ENCODE measurements at regions not wholly inside any gene's neighbourhood (a gene's known extent, or its start where the extent isn't known, plus 50 kb on each side); places are given as distances from the start of the nearest gene placed in this dataset.
"Not testable (repeated sequence)": the region's sequence is repeated elsewhere in the genome, so short reads cannot be mapped to it uniquely, and the experiment has no call there.

- Mint-ChIP-seq H3K27me3 (peaks cover 52% of the 10 kb centered on the region), H3K4me3 (no peak overlapping the region)
Observed at GRCh38 chr2:238603596-238603995, 176.9 kb downstream of the ASB1 start.

DNA sequence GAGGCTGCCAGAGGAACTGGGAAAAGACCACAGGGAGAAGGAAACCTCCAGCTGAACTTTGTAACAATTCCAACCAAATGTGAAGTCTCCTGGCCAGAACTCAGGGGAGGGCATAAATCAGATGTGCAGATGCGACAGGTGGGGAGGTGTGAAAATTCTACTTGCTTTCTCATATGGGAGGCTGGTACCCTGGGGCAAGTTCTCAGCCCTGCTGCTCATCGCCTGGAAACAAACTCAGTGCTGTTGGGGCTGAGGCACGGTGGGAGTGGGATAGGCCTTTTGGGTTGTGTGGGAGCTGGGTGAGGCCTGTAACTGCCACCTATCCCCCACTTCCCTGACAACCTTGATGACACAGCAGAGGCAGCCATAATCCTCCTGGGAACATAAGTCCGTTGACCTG lies 179.6 kb downstream of the ASB1 start:
- Mint-ChIP-seq H3K4me3 (no peak overlapping the region), H3K27me3 (peaks cover 36% of the 10 kb centered on the region), H3K27ac (no peak overlapping the region), H3K9me3 (peaks cover 30% of the 10 kb centered on the region), H3K36me3 (ENCODE audit: low read depth) (no peaks in the 10 kb centered on the region), H3K4me1 (ENCODE audit: low read depth) (no peaks in the 10 kb centered on the region)
- DNase-seq = no peak

More at GRCh38 chr2:238603596-238603995, 176.9 kb downstream of the ASB1 start:
- H3K27ac Mint-ChIP-seq = no peak overlapping the region
- DNase-seq = no peak
- no peaks in the 10 kb centered on the region for H3K4me1 Mint-ChIP-seq (ENCODE audit: low read depth)
- no peaks in the 10 kb centered on the region for H3K36me3 Mint-ChIP-seq (ENCODE audit: low read depth)
- peaks cover 23% of the 10 kb centered on the region for H3K9me3 Mint-ChIP-seq

GRCh38 chr2:238613610-238614009 lies 186.9 kb downstream of the ASB1 start:
- H3K4me3 Mint-ChIP-seq = no peak overlapping the region
- H3K36me3 Mint-ChIP-seq (ENCODE audit: low read depth) = no peaks in the 10 kb centered on the region
- no peak for DNase-seq
- no peaks in the 10 kb centered on the region for H3K4me1 Mint-ChIP-seq (ENCODE audit: low read depth)
- no peak overlapping the region for H3K27ac Mint-ChIP-seq
- peaks cover 9% of the 10 kb centered on the region for H3K9me3 Mint-ChIP-seq
- H3K27me3 Mint-ChIP-seq = peaks cover 15% of the 10 kb centered on the region

- Mint-ChIP-seq H3K36me3 (ENCODE audit: low read depth) (no peaks in the 10 kb centered on the region), H3K9me3 (peaks cover 9% of the 10 kb centered on the region), H3K27ac (no peak overlapping the region), H3K4me1 (ENCODE audit: low read depth) (no peaks in the 10 kb centered on the region), H3K27me3 (peaks cover 18% of the 10 kb centered on the region), H3K4me3 (no peak overlapping the region)
- DNase-seq = no peak
Observed at GRCh38 chr2:238614376-238614775, 187.6 kb downstream of the ASB1 start.

GRCh38 chr2:238615187-238615586 lies 188.5 kb downstream of the ASB1 start:
- Mint-ChIP-seq H3K4me3 (no peak overlapping the region), H3K9me3 (peaks cover 7% of the 10 kb centered on the region), H3K4me1 (ENCODE audit: low read depth) (no peaks in the 10 kb centered on the region), H3K36me3 (ENCODE audit: low read depth) (no peaks in the 10 kb centered on the region), H3K27me3 (peaks cover 21% of the 10 kb centered on the region), H3K27ac (no peak overlapping the region)
- DNase-seq = no peak

DNA sequence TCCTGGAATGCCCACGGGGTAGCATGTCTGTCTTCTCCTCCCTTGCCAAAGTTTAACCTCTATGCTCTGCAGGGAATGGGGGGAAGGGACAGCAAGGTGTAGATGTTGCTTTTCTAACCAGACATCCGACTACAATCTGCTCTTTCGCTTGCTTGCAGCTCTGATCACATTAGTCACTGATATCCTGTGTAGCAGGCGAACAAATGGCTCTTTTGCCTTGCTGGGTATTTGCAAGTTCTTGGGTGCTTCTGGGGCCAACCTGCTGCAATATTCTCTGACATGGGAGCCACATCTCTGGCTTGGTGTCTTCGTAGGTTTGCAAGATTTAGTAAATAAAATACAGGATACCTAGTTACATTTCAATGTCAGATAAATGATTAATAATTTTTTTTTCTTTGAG lies 190.0 kb downstream of the ASB1 start:
- Mint-ChIP-seq H3K27me3 (peaks cover 29% of the 10 kb centered on the region), H3K4me1 (ENCODE audit: low read depth) (no peaks in the 10 kb centered on the region), H3K27ac (no peak overlapping the region), H3K4me3 (no peak overlapping the region), H3K9me3 (no peaks in the 10 kb centered on the region), H3K36me3 (ENCODE audit: low read depth) (no peaks in the 10 kb centered on the region)
- DNase-seq = no peak

DNA sequence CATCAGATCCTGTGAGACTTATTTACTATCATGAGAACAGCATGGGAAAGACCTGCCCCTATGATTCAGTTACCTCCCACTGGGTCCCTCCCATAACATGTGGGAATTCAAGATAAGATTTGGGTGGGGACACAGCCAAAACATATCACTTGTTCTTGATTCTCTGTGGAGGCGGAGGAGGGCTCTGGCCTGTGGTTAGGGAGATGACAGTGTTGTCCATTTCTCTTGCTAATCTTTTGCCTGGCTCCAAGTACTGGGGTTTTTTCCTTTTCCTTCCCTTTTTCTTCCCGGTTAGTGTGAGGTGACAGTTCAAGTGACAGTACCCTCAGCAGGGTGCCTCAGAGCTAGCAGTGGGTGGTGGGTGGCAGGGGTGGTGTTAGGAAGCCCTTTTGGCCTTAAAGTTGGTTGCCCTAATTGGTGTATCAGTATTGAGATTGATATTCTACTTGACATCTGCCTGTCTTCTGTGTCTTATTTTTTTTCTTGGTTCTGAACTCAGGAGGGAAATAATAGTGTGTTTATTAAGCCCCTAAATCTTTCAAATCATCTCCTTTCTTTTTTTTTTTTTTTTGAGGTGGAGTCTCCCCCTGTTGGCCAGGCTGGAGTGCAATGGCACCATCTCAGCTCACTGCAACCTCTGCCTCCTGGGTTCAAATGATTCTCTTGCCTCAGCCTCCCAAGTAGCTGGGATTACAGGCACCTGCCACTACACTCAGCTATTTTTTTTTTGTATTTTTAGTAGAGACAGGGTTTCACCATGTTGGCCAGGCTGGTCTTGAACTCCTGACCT lies 192.0 kb downstream of the ASB1 start:
- H3K27me3 Mint-ChIP-seq = peaks cover 33% of the 10 kb centered on the region
- not testable (repeated sequence) for H3K27ac Mint-ChIP-seq; DNase-seq; H3K4me3 Mint-ChIP-seq; H3K36me3 Mint-ChIP-seq (ENCODE audit: low read depth); H3K4me1 Mint-ChIP-seq (ENCODE audit: low read depth); H3K9me3 Mint-ChIP-seq

DNA sequence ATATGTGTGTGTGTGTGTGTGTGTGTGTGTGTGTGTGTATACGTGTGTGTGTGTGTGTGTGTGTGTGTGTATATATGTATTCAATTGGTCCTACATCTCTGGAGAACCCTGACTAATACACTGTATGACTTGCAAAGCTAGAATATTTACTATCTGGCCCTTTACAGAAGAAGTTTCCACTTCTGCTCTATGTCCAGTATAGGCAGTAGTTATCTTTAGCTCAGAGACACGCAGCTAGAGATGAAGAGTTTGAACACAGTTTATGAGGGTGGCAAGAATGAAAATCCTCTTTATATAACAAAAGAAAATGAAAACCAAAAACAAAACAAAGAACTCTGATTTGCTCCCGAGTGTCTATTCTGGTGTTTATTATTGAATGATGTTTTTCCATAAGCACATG lies 201.2 kb downstream of the ASB1 start:
- Mint-ChIP-seq H3K4me1 (ENCODE audit: low read depth) (no peaks in the 10 kb centered on the region), H3K4me3 (no peak overlapping the region), H3K36me3 (ENCODE audit: low read depth) (no peaks in the 10 kb centered on the region), H3K27ac (no peak overlapping the region), H3K9me3 (no peaks in the 10 kb centered on the region), H3K27me3 (peaks cover 17% of the 10 kb centered on the region)
- DNase-seq = no peak

DNA sequence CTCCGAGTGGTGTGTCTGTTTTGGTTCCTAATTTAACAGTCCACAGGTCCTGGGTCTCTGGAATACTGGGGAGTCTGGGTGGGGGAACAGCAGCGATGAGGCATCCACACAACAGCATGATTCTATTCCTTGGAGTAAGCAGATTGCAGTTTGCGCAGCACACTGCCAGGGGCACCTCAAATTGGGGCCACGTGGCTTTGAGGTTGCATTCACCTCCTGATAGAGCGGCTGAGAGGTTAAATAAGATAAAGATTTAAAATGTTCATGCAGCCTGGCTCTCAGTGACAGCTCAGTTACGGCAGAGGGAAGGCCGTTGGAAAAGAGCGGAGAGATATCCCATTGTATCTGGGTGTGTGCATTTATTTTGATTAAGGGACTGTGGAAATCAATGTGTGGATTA lies 202.3 kb downstream of the ASB1 start:
- Mint-ChIP-seq H3K36me3 (ENCODE audit: low read depth) (no peaks in the 10 kb centered on the region), H3K27ac (no peak overlapping the region), H3K27me3 (peaks cover 20% of the 10 kb centered on the region), H3K4me1 (ENCODE audit: low read depth) (no peaks in the 10 kb centered on the region), H3K9me3 (no peaks in the 10 kb centered on the region), H3K4me3 (no peak overlapping the region)
- DNase-seq = no peak

DNA sequence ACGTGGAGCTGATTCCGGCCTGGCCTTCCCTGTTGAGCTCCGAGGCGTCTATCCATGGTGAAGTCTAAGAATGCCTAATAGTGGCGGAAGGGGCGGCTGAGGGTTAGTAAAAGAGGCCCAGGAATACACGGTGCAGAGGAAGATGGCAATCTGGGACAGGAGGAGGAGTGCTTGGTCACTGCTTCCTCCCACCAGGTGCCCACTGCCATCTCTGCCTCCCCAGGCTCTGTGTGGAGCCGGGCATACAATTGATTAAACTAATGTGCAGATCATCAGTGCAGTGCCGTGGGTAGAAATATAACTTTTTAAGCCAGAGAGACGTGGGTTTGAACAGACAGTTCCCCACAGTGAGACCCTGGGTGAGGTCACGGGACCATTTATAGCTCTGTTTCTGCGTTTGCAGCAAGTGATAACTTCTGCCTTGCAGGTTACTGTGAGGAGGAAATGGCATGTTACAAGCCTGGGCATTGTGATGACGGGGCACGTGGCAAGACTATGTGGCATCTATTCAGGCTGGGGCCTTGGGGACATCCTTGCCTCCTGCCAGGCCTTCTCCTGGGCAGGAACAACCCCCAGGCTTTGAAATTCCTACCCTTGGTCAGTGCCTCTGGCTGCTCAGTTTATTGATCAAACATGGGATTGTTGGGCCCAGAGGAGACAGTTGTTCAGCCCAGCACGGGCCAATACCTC lies 204.9 kb downstream of the ASB1 start:
- Mint-ChIP-seq H3K4me3 (no peak overlapping the region), H3K27me3 (peaks cover 20% of the 10 kb centered on the region), H3K27ac (no peak overlapping the region), H3K9me3 (no peaks in the 10 kb centered on the region), H3K36me3 (ENCODE audit: low read depth) (no peaks in the 10 kb centered on the region), H3K4me1 (ENCODE audit: low read depth) (no peaks in the 10 kb centered on the region)
- no peak for DNase-seq

DNA sequence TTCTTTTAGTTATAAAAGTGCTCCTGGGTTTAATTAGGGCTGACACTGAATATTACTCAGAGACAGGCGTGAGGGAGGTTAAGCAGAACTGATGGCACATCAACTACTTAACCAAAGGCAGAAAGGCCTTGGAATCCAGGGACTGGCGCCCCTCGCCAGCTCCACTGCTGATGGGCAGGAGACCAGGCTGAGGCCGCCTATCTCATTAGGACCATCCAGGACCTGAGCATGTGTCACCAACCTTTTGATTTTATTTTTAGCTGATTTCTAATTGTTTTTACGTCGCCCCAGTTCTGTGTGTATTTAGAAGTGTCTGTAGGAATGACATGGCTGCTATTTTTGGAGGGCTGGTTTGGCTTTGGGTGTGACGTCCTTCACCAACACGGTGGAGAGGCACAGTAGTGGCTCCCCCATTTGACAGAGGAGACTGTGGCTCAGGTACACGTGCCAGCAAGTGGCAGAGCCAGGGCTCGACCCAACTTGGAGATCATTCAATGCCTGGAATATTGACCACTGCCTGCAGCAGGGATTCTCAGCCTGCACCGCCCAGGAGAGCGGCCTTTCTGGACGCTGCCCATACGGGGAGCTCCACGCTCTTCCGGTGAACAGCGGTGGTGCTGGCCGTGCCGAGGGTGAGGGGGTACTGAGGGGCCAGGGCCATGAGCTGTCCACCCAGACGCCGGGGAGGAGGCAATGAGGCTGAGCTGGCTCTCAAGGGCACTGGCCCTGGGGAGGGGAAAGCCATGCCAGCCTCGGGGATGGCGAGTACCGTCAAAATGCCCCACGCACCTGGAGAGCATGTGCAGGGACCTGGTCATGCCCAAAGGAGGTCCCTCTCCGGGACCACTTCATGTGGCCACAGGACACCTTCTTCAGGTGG lies 205.7 kb downstream of the ASB1 start:
- Mint-ChIP-seq H3K36me3 (ENCODE audit: low read depth) (no peaks in the 10 kb centered on the region), H3K4me3 (no peak overlapping the region), H3K4me1 (ENCODE audit: low read depth) (no peaks in the 10 kb centered on the region), H3K27me3 (peaks cover 20% of the 10 kb centered on the region), H3K27ac (no peak overlapping the region), H3K9me3 (no peaks in the 10 kb centered on the region)
- no peak for DNase-seq

GRCh38 chr2:238633426-238634328 lies 206.9 kb downstream of the ASB1 start:
- no peaks in the 10 kb centered on the region for H3K4me1 Mint-ChIP-seq (ENCODE audit: low read depth)
- peaks cover 20% of the 10 kb centered on the region for H3K27me3 Mint-ChIP-seq
- H3K4me3 Mint-ChIP-seq = no peak overlapping the region
- H3K9me3 Mint-ChIP-seq = no peaks in the 10 kb centered on the region
- no peak for DNase-seq
- no peaks in the 10 kb centered on the region for H3K36me3 Mint-ChIP-seq (ENCODE audit: low read depth)
- H3K27ac Mint-ChIP-seq = no peak overlapping the region

DNA sequence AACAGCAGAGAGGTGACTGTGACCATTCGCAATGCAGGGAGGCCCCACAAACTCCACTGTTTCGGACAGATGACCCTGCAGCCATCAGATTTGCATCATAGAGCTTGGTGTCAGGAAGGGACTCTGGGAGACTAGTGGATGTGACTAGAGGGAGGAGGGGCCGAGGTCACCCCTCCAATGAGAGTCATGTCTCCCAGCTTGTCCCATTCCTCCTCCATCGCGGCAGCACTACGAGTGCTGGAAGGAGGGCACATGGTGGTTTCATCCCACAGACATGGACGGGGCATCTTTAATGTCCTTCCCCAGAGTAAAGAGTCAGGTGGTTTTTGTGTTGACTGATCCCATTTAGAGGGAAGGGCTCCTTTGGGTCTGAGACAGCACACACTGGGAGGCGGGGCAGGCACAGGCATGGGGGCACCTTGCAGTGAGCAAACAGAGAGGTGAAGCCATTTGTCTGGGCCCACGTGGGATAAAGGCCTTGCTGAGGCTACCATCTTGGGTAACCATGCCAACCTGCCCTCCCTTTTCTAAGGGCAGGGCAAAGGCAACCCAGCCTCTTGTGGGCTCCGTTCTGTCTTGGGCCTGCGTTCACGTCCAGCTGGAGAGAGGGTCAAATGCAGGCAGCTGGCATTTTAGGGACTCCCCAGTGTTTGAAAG lies 208.1 kb downstream of the ASB1 start:
- Mint-ChIP-seq H3K36me3 (ENCODE audit: low read depth) (no peaks in the 10 kb centered on the region), H3K9me3 (no peaks in the 10 kb centered on the region), H3K27me3 (peaks cover 15% of the 10 kb centered on the region), H3K4me3 (no peak overlapping the region), H3K4me1 (ENCODE audit: low read depth) (no peaks in the 10 kb centered on the region), H3K27ac (no peak overlapping the region)
- DNase-seq = no peak
